GM12875 (cell line): ENCODE measurements at regions not wholly inside any gene's neighbourhood (a gene's known extent, or its start where the extent isn't known, plus 50 kb on each side); places are given as distances from the start of the nearest gene placed in this dataset.

Source experiments
- H3K4me3 ChIP-seq: one replicate; pipeline ENCODE4 v1.5.1; 2011; ENCODE audit warnings: low read depth, low read length, control low read depth
- CTCF ChIP-seq: IDR thresholded peaks from 2 replicates; pipeline ENCODE4 v1.5.1; 2011; ENCODE audit warnings: low read depth, mild to moderate bottlenecking, control low read depth, inconsistent platforms, low read length, moderate library complexity, borderline replicate concordance; ENCODE audit not compliant: insufficient read depth

DNA sequence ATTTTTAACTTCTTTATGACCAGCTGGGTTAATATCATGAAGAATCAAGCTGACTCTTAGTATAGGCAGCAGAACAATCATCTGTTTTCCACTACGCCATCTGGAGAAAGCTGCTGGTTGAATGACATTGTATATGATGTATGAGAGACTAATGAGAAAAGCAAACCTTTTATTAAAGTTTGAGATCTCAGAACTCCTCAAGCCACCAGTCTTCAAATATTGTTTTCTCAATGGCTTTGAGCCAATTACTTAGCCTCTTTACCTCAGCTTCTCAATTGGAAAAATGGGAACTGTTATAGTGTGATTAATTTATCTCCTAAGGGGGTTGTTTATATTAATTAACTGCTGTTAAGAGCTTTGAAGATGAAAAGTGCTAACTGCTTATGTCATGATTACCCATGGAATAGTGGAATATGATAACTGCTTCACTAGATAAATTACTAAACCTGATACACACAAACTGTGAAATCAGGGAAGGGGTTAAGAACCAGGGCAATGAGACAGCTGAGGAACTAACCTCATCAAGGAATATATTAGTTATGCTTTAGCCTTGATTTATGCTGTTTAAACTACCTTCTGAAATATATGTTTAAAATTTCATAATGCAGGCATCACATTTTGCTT lies 330.1 kb downstream of the SOX2 start:
- no peak for TF ChIP-seq CTCF
- no peak overlapping the region for H3K4me3 ChIP-seq

- no peak for TF ChIP-seq CTCF
- H3K4me3 ChIP-seq, result no peak overlapping the region
Observed at GRCh38 chr3:182045736-182046135, 334.0 kb downstream of the SOX2 start.

DNA sequence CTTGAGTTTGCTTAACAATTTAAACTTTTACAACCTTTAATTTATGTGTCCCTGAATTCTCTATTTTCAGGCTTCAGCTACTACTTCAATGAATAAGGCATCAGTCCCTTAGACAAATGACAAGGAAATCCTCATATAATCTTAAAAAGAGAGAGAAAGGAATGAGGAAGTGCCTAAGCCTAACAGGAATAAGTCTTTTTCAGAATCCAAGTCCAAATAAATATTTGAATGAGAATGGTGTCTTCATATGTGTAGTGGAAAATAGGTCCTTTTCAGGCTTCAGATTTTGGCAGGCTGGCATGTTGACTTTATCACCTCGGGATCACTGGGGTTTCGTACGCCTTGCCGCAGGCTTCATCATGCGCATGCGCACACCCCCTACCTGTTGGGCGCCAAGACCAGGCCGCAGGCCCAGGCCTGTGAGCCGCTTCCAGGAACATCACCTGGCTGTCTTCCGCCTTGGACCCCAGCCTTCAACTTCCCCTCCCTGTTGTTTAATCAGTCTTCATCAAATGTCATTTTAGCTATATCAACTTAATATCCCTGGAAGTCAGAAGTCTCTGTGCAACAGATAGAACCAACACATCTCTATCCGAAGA lies 334.5 kb downstream of the SOX2 start:
- no peak for TF ChIP-seq CTCF
- no peak overlapping the region for H3K4me3 ChIP-seq

GRCh38 chr3:182050932-182051331 lies 339.2 kb downstream of the SOX2 start:
- TF ChIP-seq CTCF, result no peak

GRCh38 chr3:182052332-182052731 lies 340.6 kb downstream of the SOX2 start:
- TF ChIP-seq CTCF, result no peak
- no peak overlapping the region for H3K4me3 ChIP-seq

More at GRCh38 chr3:182050932-182051331, 339.2 kb downstream of the SOX2 start:
- no peak overlapping the region for H3K4me3 ChIP-seq

- no peak for TF ChIP-seq CTCF
- H3K4me3 ChIP-seq, result no peak overlapping the region
Observed at GRCh38 chr3:182052757-182053156, 341.0 kb downstream of the SOX2 start.

DNA sequence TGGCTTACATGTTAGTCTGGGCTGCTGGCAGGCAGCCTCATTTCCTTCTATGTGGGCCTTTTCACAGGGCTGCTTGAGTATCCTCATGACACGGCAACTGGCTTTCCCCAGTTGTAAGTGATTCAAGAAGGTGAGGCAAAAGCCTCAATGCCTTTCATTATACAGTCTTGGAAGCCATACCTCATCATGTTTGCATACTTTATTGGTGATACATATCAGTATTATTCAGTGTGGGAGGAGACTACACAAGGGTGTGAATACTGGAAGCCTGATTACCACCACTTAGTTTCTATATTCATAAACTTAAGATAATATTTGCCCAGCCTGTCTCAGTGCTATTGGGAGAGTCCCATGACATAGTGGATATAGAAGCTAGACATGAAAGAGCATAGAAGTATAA lies 346.8 kb downstream of the SOX2 start:
- no peak overlapping the region for H3K4me3 ChIP-seq

More for the DNA sequence above, 346.8 kb downstream of the SOX2 start:
- TF ChIP-seq CTCF, result no peak
